HCT116 (cell line): ENCODE measurements at regions not wholly inside any gene's neighbourhood (a gene's known extent, or its start where the extent isn't known, plus 50 kb on each side); places are given as distances from the start of the nearest gene placed in this dataset.

Experiments used
- ATAC-seq: fragments of 200-7000 bp; cut with Tn5 transposase; 2 replicates; pipeline ENCODE4 v1.9.1; 2020; ENCODE audit warnings: mild to moderate bottlenecking, moderate library complexity
- BruUV-seq: library from RNA; stranded (reverse); fragments of 400-500 nt; replicated peaks from 2 replicates; lab custom pipeline; 2021; lab: Mats Ljungman, UMichigan
- CTCF ChIA-PET: fragments of 300-600 bp; sonication (Branson Sonifier 250); formaldehyde crosslinking; loops from one replicate; lab custom pipeline; 2021; ENCODE audit warnings: antibody characterized with exemption; lab: Charles Lee
- POLR2A ChIA-PET: fragments of 300-600, 350-600 bp; sonication (Branson Sonifier 250); formaldehyde crosslinking; loops from one replicate; lab custom pipeline; 2021; ENCODE audit warnings: antibody characterized with exemption; lab: Charles Lee
- RAD21 ChIA-PET, 2 experiments: fragments of 300-600 bp; sonication (Branson Sonifier 250); formaldehyde crosslinking; loops; one replicate each; lab custom pipeline; 2023; ENCODE audit warnings: low total read pairs in 2 of 2; ENCODE audit not compliant: uncharacterized antibody in 2 of 2, unreplicated experiment in 2 of 2, low non-redundant PET in 1 of 2; lab: Charles Lee
- DNase-seq: peaks from one replicate; pipeline ENCODE4 v3.0.0-alpha.2; 2010; ENCODE audit warnings: low read depth, low spot score
- H2AFZ ChIP-seq: fragments of 200-600 bp; shearing (Covaris generic), sonication (generic); 2 replicates; pipeline ENCODE4 v1.6.1; 2017; ENCODE audit warnings: low read depth, mixed run types, mixed read lengths, antibody characterized with exemption, low read length; ENCODE audit not compliant: poor library complexity, severe bottlenecking
- H3K27ac ChIP-seq: 2 replicates; pipeline ENCODE4 v1.5.1; 2012; ENCODE audit warnings: low read depth, low read length
- H3K27me3 ChIP-seq: fragments of 200-600 bp; sonication (generic); 2 replicates; pipeline ENCODE4 v1.6.1; 2016; ENCODE audit warnings: mixed run types, low read length, mixed read lengths; ENCODE audit not compliant: insufficient read depth
- H3K36me3 ChIP-seq, 2 experiments: fragments of 200-500 bp in 1 of 2; fragments of 200-600 bp in 1 of 2; sonication (Bioruptor generic) in 1 of 2; sonication (generic) in 1 of 2; 2 replicates each; pipeline versions ENCODE4 v1.5.1 to v1.6.1; 2014 to 2016; ENCODE audit warnings: low read length in 2 of 2, inconsistent platforms in 1 of 2, mixed read lengths in 1 of 2, mixed run types in 1 of 2; ENCODE audit not compliant: insufficient read depth in 2 of 2, control insufficient read depth in 1 of 2
- H3K4me1 ChIP-seq, 2 experiments: fragments of 200-600 bp in 1 of 2; sonication (generic) in 1 of 2; 2 replicates each; pipeline versions ENCODE4 v1.5.1 to v1.6.1; 2012 to 2017; ENCODE audit warnings: low read length in 2 of 2, inconsistent platforms in 1 of 2, mild to moderate bottlenecking in 1 of 2, mixed read lengths in 1 of 2, mixed run types in 1 of 2, moderate library complexity in 1 of 2; ENCODE audit not compliant: insufficient read depth in 2 of 2, control insufficient read depth in 1 of 2
- H3K4me2 ChIP-seq: fragments of 200-600 bp; sonication (generic); 2 replicates; pipeline ENCODE4 v1.6.1; 2017; ENCODE audit warnings: mixed run types, low read length, mixed read lengths
- H3K4me3 ChIP-seq, 2 experiments: fragments of 200-600 bp in 1 of 2; sonication (generic) in 1 of 2; replicated peaks in 1 of 2; 2 replicates each; pipeline ENCODE4 v1.5.1; 2011 to 2016; ENCODE audit warnings: low read length in 2 of 2, control low read depth in 1 of 2, low read depth in 1 of 2, mild to moderate bottlenecking in 1 of 2, mixed read lengths in 1 of 2, mixed run types in 1 of 2
- H3K79me2 ChIP-seq: fragments of 200-600 bp; sonication (generic); 2 replicates; pipeline ENCODE4 v1.6.1; 2017; ENCODE audit warnings: mild to moderate bottlenecking, mixed run types, low read length, moderate library complexity, mixed read lengths; ENCODE audit not compliant: insufficient read depth
- H3K9ac ChIP-seq: fragments of 200-600 bp; sonication (generic); 2 replicates; pipeline ENCODE4 v1.6.1; 2016; ENCODE audit warnings: low read length, mixed read lengths
- H3K9me2 ChIP-seq: fragments of 200-600 bp; sonication (generic), shearing (Covaris generic); 2 replicates; pipeline ENCODE4 v1.6.1; 2017; ENCODE audit warnings: mixed run types, mild to moderate bottlenecking, moderate library complexity; ENCODE audit not compliant: insufficient read depth
- H3K9me3 ChIP-seq, 2 experiments: fragments of 200-500 bp in 1 of 2; fragments of 200-600 bp in 1 of 2; sonication (Bioruptor generic) in 1 of 2; sonication (generic) in 1 of 2; 2 replicates each; pipeline ENCODE4 v1.6.1; 2014 to 2017; ENCODE audit warnings: low read length in 2 of 2, mixed read lengths in 2 of 2, inconsistent platforms in 1 of 2, low read depth in 1 of 2, mild to moderate bottlenecking in 1 of 2, mixed run types in 1 of 2, moderate library complexity in 1 of 2; ENCODE audit not compliant: control insufficient read depth in 1 of 2, insufficient read depth in 1 of 2
- H4K20me1 ChIP-seq: fragments of 200-600 bp; sonication (generic), shearing (Covaris generic); 2 replicates; pipeline ENCODE4 v1.6.1; 2017; ENCODE audit warnings: mixed run types, mild to moderate bottlenecking, moderate library complexity; ENCODE audit not compliant: insufficient read depth
- CBX3 ChIP-seq: IDR thresholded peaks from 2 replicates; pipeline ENCODE4 v1.6.1; 2012; ENCODE audit warnings: low read depth
- CEBPB ChIP-seq: IDR thresholded peaks from 2 replicates; pipeline ENCODE4 v1.6.1; 2012; ENCODE audit warnings: low read depth
- EGR1 ChIP-seq: IDR thresholded peaks from 2 replicates; pipeline ENCODE4 v1.6.1; 2012; ENCODE audit warnings: low read depth
- ELF1 ChIP-seq: IDR thresholded peaks from 2 replicates; pipeline ENCODE4 v1.6.1; 2012; ENCODE audit warnings: low read depth, borderline replicate concordance
- EZH2 ChIP-seq: fragments of 200-600 bp; sonication (generic); IDR thresholded peaks from 2 replicates; pipeline ENCODE4 v1.6.1; 2017; ENCODE audit warnings: antibody characterized with exemption, mixed run types
- EZH2phosphoT487 ChIP-seq: fragments of 200-600 bp; IDR thresholded peaks from 2 replicates; pipeline ENCODE4 v1.6.1; 2018; ENCODE audit warnings: antibody characterized with exemption, borderline replicate concordance
- FOSL1 ChIP-seq: IDR thresholded peaks from 2 replicates; pipeline ENCODE4 v1.6.1; 2012; ENCODE audit warnings: low read depth
- JUND ChIP-seq: IDR thresholded peaks from 2 replicates; pipeline ENCODE4 v1.6.1; 2012
- RAD21 ChIP-seq: IDR thresholded peaks from 2 replicates; pipeline ENCODE4 v1.6.1; 2012; ENCODE audit warnings: low read depth, mild to moderate bottlenecking
- SIN3A ChIP-seq: IDR thresholded peaks from 2 replicates; pipeline ENCODE4 v1.6.1; 2012; ENCODE audit warnings: low read depth
- SP1 ChIP-seq: IDR thresholded peaks from 2 replicates; pipeline ENCODE4 v1.6.1; 2012; ENCODE audit warnings: low read depth
- SRF ChIP-seq: IDR thresholded peaks from 2 replicates; pipeline ENCODE4 v1.6.1; 2012; ENCODE audit warnings: low read depth
- TCF7L2 ChIP-seq: IDR thresholded peaks from 2 replicates; pipeline ENCODE4 v1.7.0; 2011; ENCODE audit warnings: borderline replicate concordance, inconsistent platforms; ENCODE audit not compliant: insufficient read depth, insufficient read length; ENCODE audit errors: extremely low read depth
- YY1 ChIP-seq: IDR thresholded peaks from 2 replicates; pipeline ENCODE4 v1.6.1; 2011; ENCODE audit warnings: low read length, low read depth, moderate library complexity, mild to moderate bottlenecking; ENCODE audit not compliant: insufficient replicate concordance; ENCODE audit errors: extremely low read depth
- ZFX ChIP-seq: fragments of 450-650 bp; IDR thresholded peaks from 2 replicates; pipeline ENCODE4 v1.6.1; 2017
- ZNF274 ChIP-seq: fragments of 200-500 bp; sonication (Bioruptor generic); IDR thresholded peaks from 2 replicates; pipeline ENCODE4 v1.6.1; 2014; ENCODE audit warnings: mild to moderate bottlenecking, low read depth, low read length, inconsistent platforms
- intact Hi-C: fragments of 100-400 bp; cut with micrococcal nuclease; formaldehyde crosslinking; loops from 2 replicates; pipeline ENCODE4 v1.10.0; 2022
- TF ChIP-seq, protein P1 (sequence below), 3 experiments: fragments of 200-600 bp in 1 of 3; sonication (generic) in 1 of 3; IDR thresholded peaks in 2 of 3; conservative IDR thresholded peaks in 1 of 3; 2 replicates each; pipeline ENCODE4 v1.5.1; 2012 to 2017; ENCODE audit warnings: low read depth in 2 of 3, low read length in 2 of 3, antibody characterized with exemption in 1 of 3, borderline replicate concordance in 1 of 3, control low read depth in 1 of 3, mild to moderate bottlenecking in 1 of 3, mixed read lengths in 1 of 3, mixed run types in 1 of 3, moderate library complexity in 1 of 3; ENCODE audit not compliant: insufficient read depth in 1 of 3
- TF ChIP-seq, protein P2 (sequence below): IDR thresholded peaks from 2 replicates; pipeline ENCODE4 v1.6.1; 2011; ENCODE audit warnings: mild to moderate bottlenecking, low read length, moderate library complexity; ENCODE audit not compliant: insufficient replicate concordance; ENCODE audit errors: extremely low read depth
- TF ChIP-seq, protein P3 (sequence below): IDR thresholded peaks from 2 replicates; pipeline ENCODE4 v1.6.1; 2012

DNA sequence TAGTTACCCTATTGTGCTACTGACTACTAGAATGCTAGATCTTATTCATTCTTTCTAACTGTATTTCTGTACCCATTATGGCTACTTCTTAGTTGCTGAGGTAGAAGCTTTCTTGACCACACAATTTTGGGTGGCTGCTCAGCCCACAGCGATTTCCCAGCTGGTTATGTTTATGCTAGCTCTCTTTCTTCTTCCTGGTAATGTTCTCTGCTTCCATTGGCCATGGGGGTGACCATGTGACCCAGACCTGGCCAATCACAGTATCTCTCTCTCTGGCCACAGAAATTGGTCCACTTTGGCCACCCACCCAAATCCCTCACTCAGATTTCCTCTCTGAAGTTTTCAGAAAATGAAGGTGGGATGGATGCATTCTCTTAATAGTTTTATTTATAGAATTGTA, 427.9 kb upstream of the CLINT1 start:
- RAD21 ChIA-PET = no interaction called here
- TF ChIP-seq CEBPB (no peak), RAD21 (no peak), SP1 (no peak)
- TF ChIP-seq, all 23 proteins: peak for 0
- ChIA-PET CTCF (no interaction called here), POLR2A (no interaction called here)
- DNase-seq = no peak
- Histone ChIP-seq H3K9me2 (no peaks in the 10 kb centered on the region), H3K79me2 (no peaks in the 10 kb centered on the region), H3K4me2 (no peak overlapping the region), H3K4me3 (no peak overlapping the region), H2AFZ (no peak overlapping the region), H4K20me1 (no peaks in the 10 kb centered on the region), H3K27me3 (no peaks in the 10 kb centered on the region; the same call in 1 of the 2 replicates), H3K27ac (no peak overlapping the region), H3K9ac (no peak overlapping the region), H3K4me1 (no peaks in the 10 kb centered on the region), H3K36me3 (no peaks in the 10 kb centered on the region), H3K9me3 (no peaks in the 10 kb centered on the region)
- ATAC-seq = 0 out of 2 replicates have a peak, but pooled peaks have one; percentile 36
- no TSS peak for BruUV-seq
- intact Hi-C loops = no loop called here

DNA sequence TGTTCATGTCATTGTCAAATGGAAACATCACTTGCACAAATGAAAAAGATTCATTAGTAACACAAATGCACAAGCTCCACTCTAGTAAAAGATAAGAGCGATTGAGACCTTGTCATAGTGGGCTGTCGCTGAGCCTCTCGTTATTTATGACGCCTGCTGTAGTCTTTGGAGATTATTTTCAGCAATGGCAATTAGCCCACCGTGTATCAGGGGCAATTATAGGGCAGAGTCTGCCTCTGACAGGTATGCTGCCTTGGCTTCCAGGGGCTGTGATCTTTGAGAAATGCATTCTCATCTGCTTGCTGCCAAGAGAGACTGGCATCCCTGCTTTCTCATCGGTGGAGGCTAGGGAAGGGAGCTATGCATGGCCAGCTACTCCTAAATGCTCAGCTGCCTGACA, 426.8 kb upstream of the CLINT1 start:
- Histone ChIP-seq H3K9me2 (no peaks in the 10 kb centered on the region), H4K20me1 (no peaks in the 10 kb centered on the region), H3K4me3 (no peak overlapping the region), H3K27me3 (no peaks in the 10 kb centered on the region; the same call in 1 of the 2 replicates), H3K9ac (no peak overlapping the region), H3K79me2 (no peaks in the 10 kb centered on the region), H3K9me3 (no peaks in the 10 kb centered on the region), H3K36me3 (no peaks in the 10 kb centered on the region), H3K4me1 (no peaks in the 10 kb centered on the region), H2AFZ (no peak overlapping the region), H3K27ac (no peak overlapping the region), H3K4me2 (no peak overlapping the region)
- BruUV-seq = no TSS peak
- RAD21 ChIA-PET = no interaction called here
- ATAC-seq (no peak), DNase-seq (no peak)
- intact Hi-C loops = no loop called here
- CTCF ChIA-PET = no interaction called here
- POLR2A ChIA-PET = no interaction called here
- TF ChIP-seq FOSL1 (no peak), SRF (no peak), SP1 (no peak), SIN3A (no peak), TCF7L2 (no peak), ZFX (no peak), CEBPB (no peak), ZNF274 (no peak), EZH2phosphoT487 (no peak), ELF1 (no peak), EZH2 (no peak), EGR1 (no peak), YY1 (no peak), CBX3 (no peak), RAD21 (no peak), JUND (no peak)
- TF ChIP-seq, protein P1, sequence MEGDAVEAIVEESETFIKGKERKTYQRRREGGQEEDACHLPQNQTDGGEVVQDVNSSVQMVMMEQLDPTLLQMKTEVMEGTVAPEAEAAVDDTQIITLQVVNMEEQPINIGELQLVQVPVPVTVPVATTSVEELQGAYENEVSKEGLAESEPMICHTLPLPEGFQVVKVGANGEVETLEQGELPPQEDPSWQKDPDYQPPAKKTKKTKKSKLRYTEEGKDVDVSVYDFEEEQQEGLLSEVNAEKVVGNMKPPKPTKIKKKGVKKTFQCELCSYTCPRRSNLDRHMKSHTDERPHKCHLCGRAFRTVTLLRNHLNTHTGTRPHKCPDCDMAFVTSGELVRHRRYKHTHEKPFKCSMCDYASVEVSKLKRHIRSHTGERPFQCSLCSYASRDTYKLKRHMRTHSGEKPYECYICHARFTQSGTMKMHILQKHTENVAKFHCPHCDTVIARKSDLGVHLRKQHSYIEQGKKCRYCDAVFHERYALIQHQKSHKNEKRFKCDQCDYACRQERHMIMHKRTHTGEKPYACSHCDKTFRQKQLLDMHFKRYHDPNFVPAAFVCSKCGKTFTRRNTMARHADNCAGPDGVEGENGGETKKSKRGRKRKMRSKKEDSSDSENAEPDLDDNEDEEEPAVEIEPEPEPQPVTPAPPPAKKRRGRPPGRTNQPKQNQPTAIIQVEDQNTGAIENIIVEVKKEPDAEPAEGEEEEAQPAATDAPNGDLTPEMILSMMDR (IDR thresholded peaks at IDR 0.05 in 2 of 3, conservative IDR thresholded peaks at IDR 0.05 in 1 of 3; ENCODE audit: borderline replicate concordance in 1 of 3, insufficient read depth in 1 of 3, low read depth in 2 of 3, low read length in 2 of 3) = no peak
- TF ChIP-seq, protein P2, sequence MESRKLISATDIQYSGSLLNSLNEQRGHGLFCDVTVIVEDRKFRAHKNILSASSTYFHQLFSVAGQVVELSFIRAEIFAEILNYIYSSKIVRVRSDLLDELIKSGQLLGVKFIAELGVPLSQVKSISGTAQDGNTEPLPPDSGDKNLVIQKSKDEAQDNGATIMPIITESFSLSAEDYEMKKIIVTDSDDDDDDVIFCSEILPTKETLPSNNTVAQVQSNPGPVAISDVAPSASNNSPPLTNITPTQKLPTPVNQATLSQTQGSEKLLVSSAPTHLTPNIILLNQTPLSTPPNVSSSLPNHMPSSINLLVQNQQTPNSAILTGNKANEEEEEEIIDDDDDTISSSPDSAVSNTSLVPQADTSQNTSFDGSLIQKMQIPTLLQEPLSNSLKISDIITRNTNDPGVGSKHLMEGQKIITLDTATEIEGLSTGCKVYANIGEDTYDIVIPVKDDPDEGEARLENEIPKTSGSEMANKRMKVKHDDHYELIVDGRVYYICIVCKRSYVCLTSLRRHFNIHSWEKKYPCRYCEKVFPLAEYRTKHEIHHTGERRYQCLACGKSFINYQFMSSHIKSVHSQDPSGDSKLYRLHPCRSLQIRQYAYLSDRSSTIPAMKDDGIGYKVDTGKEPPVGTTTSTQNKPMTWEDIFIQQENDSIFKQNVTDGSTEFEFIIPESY = no peak
- TF ChIP-seq, protein P3, sequence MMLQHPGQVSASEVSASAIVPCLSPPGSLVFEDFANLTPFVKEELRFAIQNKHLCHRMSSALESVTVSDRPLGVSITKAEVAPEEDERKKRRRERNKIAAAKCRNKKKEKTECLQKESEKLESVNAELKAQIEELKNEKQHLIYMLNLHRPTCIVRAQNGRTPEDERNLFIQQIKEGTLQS = no peak
